Calu3 (cell line): ENCODE measurements at regions not wholly inside any gene's neighbourhood (a gene's known extent, or its start where the extent isn't known, plus 50 kb on each side); places are given as distances from the start of the nearest gene placed in this dataset.

Experiments used
- BruUV-seq: library from RNA; stranded (reverse); fragments of 400-500 nt; replicated peaks from 2 replicates; lab custom pipeline; 2021; lab: Mats Ljungman, UMichigan
- CTCF ChIA-PET: fragments of 300-600 bp; sonication (Branson Sonifier 250); formaldehyde crosslinking; loops from one replicate; lab custom pipeline; 2022; ENCODE audit warnings: antibody characterized with exemption; lab: Charles Lee
- DNase-seq: peaks from one replicate; pipeline ENCODE4 v3.0.0; 2022
- H3K27ac Mint-ChIP-seq: one replicate; pipeline ENCODE4 v1.8.0; 2022; ENCODE audit warnings: mixed read lengths; ENCODE audit not compliant: unreplicated experiment
- H3K27me3 Mint-ChIP-seq: one replicate; pipeline ENCODE4 v1.8.0; 2022; ENCODE audit warnings: mixed read lengths; ENCODE audit not compliant: unreplicated experiment
- H3K36me3 Mint-ChIP-seq: one replicate; pipeline ENCODE4 v1.8.0; 2022; ENCODE audit warnings: mild to moderate bottlenecking, moderate library complexity, mixed read lengths; ENCODE audit not compliant: insufficient read depth, unreplicated experiment
- H3K4me1 Mint-ChIP-seq: one replicate; pipeline ENCODE4 v1.8.0; 2022; ENCODE audit warnings: mild to moderate bottlenecking, low read depth, mixed read lengths; ENCODE audit not compliant: unreplicated experiment
- H3K4me3 Mint-ChIP-seq: one replicate; pipeline ENCODE4 v1.8.0; 2022; ENCODE audit warnings: mild to moderate bottlenecking, low read depth, moderate library complexity, mixed read lengths; ENCODE audit not compliant: unreplicated experiment
- H3K9me3 Mint-ChIP-seq: one replicate; pipeline ENCODE4 v1.8.0; 2022; ENCODE audit warnings: low read depth, mixed read lengths; ENCODE audit not compliant: unreplicated experiment
- CTCF ChIP-seq: fragments of 200-600 bp; IDR thresholded peaks from one replicate; pipeline ENCODE4 v1.8.0; 2022; ENCODE audit warnings: antibody characterized with exemption; ENCODE audit not compliant: unreplicated experiment
- intact Hi-C: fragments of 100-400 bp; cut with micrococcal nuclease; formaldehyde crosslinking; loops from one replicate; pipeline ENCODE4 v1.10.0; 2022; ENCODE audit not compliant: unreplicated experiment

GRCh38 chr1:39130325-39130724 is 74.2 kb upstream of the MACF1 start:
- Mint-ChIP-seq H3K36me3 (peaks cover 5% of the 10 kb centered on the region), H3K9me3 (no peaks in the 10 kb centered on the region), H3K4me3 (no peak overlapping the region), H3K4me1 (peaks cover 58% of the 10 kb centered on the region), H3K27me3 (no peaks in the 10 kb centered on the region), H3K27ac (no peak overlapping the region)
- CTCF ChIA-PET = interaction anchor here (0.7 to 4.0 kb wide), 4 partner anchors 28 to 530 kb away, joined by 3 to 30 read pairs (median 4); no protein-coding TSS in a partner anchor
- DNase-seq = no peak
- intact Hi-C loops = no loop called here
- no peak for TF ChIP-seq CTCF
- no TSS peak for BruUV-seq

- no peak for DNase-seq
- H3K27me3 Mint-ChIP-seq = no peaks in the 10 kb centered on the region
- intact Hi-C loops = loop anchor here (2.0 kb wide), 2 partner anchors 29 to 59 kb away; no protein-coding TSS in a partner anchor
- CTCF ChIA-PET = interaction anchor here (1.6 to 4.0 kb wide), 5 partner anchors 26 to 60 kb away, joined by 6 to 30 read pairs (median 12); no protein-coding TSS in a partner anchor
- TF ChIP-seq CTCF = no peak
- H3K27ac Mint-ChIP-seq = peak overlapping the region; percentile 79
- H3K36me3 Mint-ChIP-seq = peaks cover 5% of the 10 kb centered on the region
- no TSS peak for BruUV-seq
- H3K4me1 Mint-ChIP-seq = peaks cover 57% of the 10 kb centered on the region
- no peaks in the 10 kb centered on the region for H3K9me3 Mint-ChIP-seq
- no peak overlapping the region for H3K4me3 Mint-ChIP-seq
Measured at GRCh38 chr1:39131940-39132339, 72.6 kb upstream of the MACF1 start.

- Mint-ChIP-seq H3K9me3 (no peaks in the 10 kb centered on the region), H3K27me3 (no peaks in the 10 kb centered on the region), H3K4me3 (peak overlapping the region; percentile 30), H3K27ac (peak overlapping the region; percentile 79), H3K4me1 (peaks cover 50% of the 10 kb centered on the region), H3K36me3 (peaks cover 5% of the 10 kb centered on the region)
- CTCF ChIA-PET = interaction anchor here (0.5 to 4.0 kb wide), 15 partner anchors 13 to 268 kb away, joined by 3 to 30 read pairs (median 6); no protein-coding TSS in a partner anchor
- TF ChIP-seq CTCF = peak; percentile 38
- intact Hi-C loops = loop anchor here (2.0 kb wide), 2 partner anchors 30 to 58 kb away; no protein-coding TSS in a partner anchor
- no TSS peak for BruUV-seq
- DNase-seq = peak; percentile 85
Measured at GRCh38 chr1:39132505-39133339, 71.8 kb upstream of the MACF1 start.

GRCh38 chr1:39133340-39133684 is 71.2 kb upstream of the MACF1 start:
- intact Hi-C loops = loop anchor here (2.0 kb wide), 2 partner anchors 31 to 57 kb away; no protein-coding TSS in a partner anchor
- Mint-ChIP-seq H3K27ac (peak overlapping the region; percentile 79), H3K27me3 (no peaks in the 10 kb centered on the region), H3K36me3 (peaks cover 5% of the 10 kb centered on the region), H3K4me1 (peaks cover 48% of the 10 kb centered on the region), H3K9me3 (no peaks in the 10 kb centered on the region), H3K4me3 (peak overlapping the region; percentile 30)
- TF ChIP-seq CTCF = no peak
- no TSS peak for BruUV-seq
- DNase-seq = no peak
- CTCF ChIA-PET = interaction anchor here (0.8 to 4.0 kb wide), 14 partner anchors 12 to 268 kb away, joined by 3 to 30 read pairs (median 6); no protein-coding TSS in a partner anchor
